HT1080 (cell line): ENCODE measurements at regions not wholly inside any gene's neighbourhood (a gene's known extent, or its start where the extent isn't known, plus 50 kb on each side); places are given as distances from the start of the nearest gene placed in this dataset.
"Not testable (repeated sequence)": the region's sequence is repeated elsewhere in the genome, so short reads cannot be mapped to it uniquely, and the experiment has no call there.

Source experiments
- DNase-seq: peaks from one replicate; pipeline ENCODE4 v3.0.0-alpha.2; 2015; ENCODE audit warnings: low read depth

- no peak for DNase-seq
These were observed 64.8 kb upstream of the TBC1D3K start for GRCh38 chr17:37859451-37859850.

GRCh38 chr17:37858391-37858790 is 65.8 kb upstream of the TBC1D3K start:
- not testable (repeated sequence) for DNase-seq

GRCh38 chr17:37856245-37856644 is 68.0 kb upstream of the TBC1D3K start:
- DNase-seq = no peak

- no peak for DNase-seq
These were observed 74.6 kb upstream of the TBC1D3K start for GRCh38 chr17:37849617-37849972.

GRCh38 chr17:37848690-37849616 is 75.3 kb upstream of the TBC1D3K start:
- peak; percentile 98 for DNase-seq

- no peak for DNase-seq
These were observed 76.3 kb upstream of the TBC1D3K start for GRCh38 chr17:37847811-37848331.

GRCh38 chr17:37847102-37847501 is 77.1 kb upstream of the TBC1D3K start:
- no peak for DNase-seq

- no peak for DNase-seq
These were observed 79.3 kb upstream of the TBC1D3K start for GRCh38 chr17:37844977-37845293.

GRCh38 chr17:37844158-37844976 is 79.8 kb upstream of the TBC1D3K start:
- DNase-seq = peak; percentile 66

- DNase-seq = no peak
These were observed 81.8 kb upstream of the TBC1D3K start for GRCh38 chr17:37842401-37842800.

GRCh38 chr17:37841232-37841631 is 83.0 kb upstream of the TBC1D3K start:
- DNase-seq = no peak

GRCh38 chr17:37840576-37840975 is 83.6 kb upstream of the TBC1D3K start:
- DNase-seq = no peak

- DNase-seq = no peak
These were observed 84.8 kb upstream of the TBC1D3K start for GRCh38 chr17:37839196-37839978.

GRCh38 chr17:37838276-37838675 is 85.9 kb upstream of the TBC1D3K start:
- no peak for DNase-seq

- no peak for DNase-seq
These were observed 87.6 kb upstream of the TBC1D3K start for GRCh38 chr17:37836593-37836992.

GRCh38 chr17:37834168-37834567 is 89.3 kb upstream of the HNF1B start:
- DNase-seq = no peak

- peak; percentile 18 for DNase-seq
These were observed 88.5 kb upstream of the HNF1B start for GRCh38 chr17:37833237-37833859.

- DNase-seq = no peak
These were observed 87.1 kb upstream of the HNF1B start for GRCh38 chr17:37831986-37832385.

- DNase-seq = no peak
These were observed 86.6 kb upstream of the HNF1B start for GRCh38 chr17:37831492-37831891.

- DNase-seq = no peak
These were observed 85.5 kb upstream of the HNF1B start for GRCh38 chr17:37830151-37830993.
